Gastroesophageal sphincter (tissue), 4 donors: ENCODE measurements at regions not wholly inside any gene's neighbourhood (a gene's known extent, or its start where the extent isn't known, plus 50 kb on each side); places are given as distances from the start of the nearest gene placed in this dataset.

Source experiments
- ATAC-seq: fragments of 150-250 bp; one replicate; pipeline ENCODE4 v1.9.1; 2016; ENCODE audit warnings: mild to moderate bottlenecking, moderate library complexity
- H3K27ac ChIP-seq, 4 donors: fragments of 200-600 bp; sonication (generic) in 3 of 4; 1 replicate in 3 of 4; 2 replicates in 1 of 4; pipeline ENCODE4 v1.5.1; 2016 to 2019
- H3K27me3 ChIP-seq: fragments of 200-600 bp; sonication (generic); one replicate; pipeline ENCODE4 v1.5.1; 2019
- H3K36me3 ChIP-seq, 2 donors: fragments of 200-600 bp; sonication (generic); one replicate each; pipeline ENCODE4 v1.5.1; 2019; ENCODE audit warnings: control low read depth in 1 of 2
- H3K4me1 ChIP-seq, 3 donors: fragments of 200-600 bp; sonication (generic); 1 replicate in 2 of 3; 2 replicates in 1 of 3; pipeline ENCODE4 v1.5.1; 2016 to 2019; ENCODE audit warnings: control low read depth in 2 of 3
- H3K4me3 ChIP-seq, 2 donors: fragments of 200-600 bp; sonication (generic); one replicate each; pipeline ENCODE4 v1.5.1; 2019; ENCODE audit warnings: mild to moderate bottlenecking in 1 of 2, moderate library complexity in 1 of 2
- H3K9me3 ChIP-seq, 3 donors: fragments of 200-600 bp; sonication (generic); one replicate each; pipeline ENCODE4 v1.5.1; 2017 to 2019; ENCODE audit warnings: control low read depth in 2 of 3
- EP300 ChIP-seq: sonication (generic); formaldehyde crosslinking; IDR thresholded peaks from one replicate; pipeline ENCODE4 v1.6.1; 2017; ENCODE audit warnings: antibody characterized with exemption, mild to moderate bottlenecking
- POLR2A ChIP-seq, 2 donors: fragments of 450-650 bp; IDR thresholded peaks; one replicate each; pipeline ENCODE4 v1.6.1; 2017; ENCODE audit warnings: antibody characterized with exemption in 2 of 2, mild to moderate bottlenecking in 2 of 2, moderate library complexity in 1 of 2
- POLR2AphosphoS5 ChIP-seq: sonication (generic); formaldehyde crosslinking; IDR thresholded peaks from one replicate; pipeline ENCODE4 v1.6.1; 2017; ENCODE audit warnings: antibody characterized with exemption
- WGBS, 2 donors: methylation state at CpG; one replicate each; pipeline ENCODE4 v1.1.5; 2018; ENCODE audit warnings: low coverage in 1 of 2; 5-methylcytosine and 5-hydroxymethylcytosine counted together
- TF ChIP-seq, protein P1 (sequence below), 4 experiments: fragments of 200-600 bp in 2 of 4; fragments of 450-650 bp in 2 of 4; sonication (generic) in 1 of 4; IDR thresholded peaks; one replicate each; pipeline ENCODE4 v1.5.1; 2017 to 2019; ENCODE audit warnings: antibody characterized with exemption in 4 of 4, mild to moderate bottlenecking in 2 of 4, moderate library complexity in 2 of 4

DNA sequence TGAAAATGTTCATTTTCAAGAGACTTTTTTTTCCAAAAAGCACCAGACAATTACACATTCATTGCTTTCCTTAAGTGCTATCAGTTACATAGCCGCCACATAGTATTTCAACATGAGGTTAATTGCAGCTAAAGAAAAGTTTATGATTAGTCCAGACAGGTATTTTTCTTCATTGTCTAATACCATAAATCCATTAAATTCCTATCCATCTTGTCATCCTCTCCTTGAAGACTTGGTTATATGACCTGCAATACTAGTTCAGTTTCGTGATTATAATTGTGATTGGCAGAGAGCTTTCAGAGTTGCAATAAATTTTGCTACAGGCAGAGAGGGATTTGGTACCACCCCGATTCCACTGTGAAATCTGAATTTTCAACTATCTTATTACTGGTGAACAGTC lies 437.7 kb downstream of the GPATCH2 start:
- ATAC-seq: no peak
- peaks cover 0 to 6% (median 2%) of the 10 kb centered on the region in 3 donors for H3K4me1 ChIP-seq
- no peak overlapping the region for H3K4me3 ChIP-seq
- no peaks in the 10 kb centered on the region for H3K27me3 ChIP-seq
- WGBS, 2 donors: 64 to 74% methylated on average over 3 of the region's 3 CpGs
- no peaks in the 10 kb centered on the region for H3K9me3 ChIP-seq
- no peaks in the 10 kb centered on the region for H3K36me3 ChIP-seq
- TF ChIP-seq EP300: no peak
- TF ChIP-seq, protein P1, sequence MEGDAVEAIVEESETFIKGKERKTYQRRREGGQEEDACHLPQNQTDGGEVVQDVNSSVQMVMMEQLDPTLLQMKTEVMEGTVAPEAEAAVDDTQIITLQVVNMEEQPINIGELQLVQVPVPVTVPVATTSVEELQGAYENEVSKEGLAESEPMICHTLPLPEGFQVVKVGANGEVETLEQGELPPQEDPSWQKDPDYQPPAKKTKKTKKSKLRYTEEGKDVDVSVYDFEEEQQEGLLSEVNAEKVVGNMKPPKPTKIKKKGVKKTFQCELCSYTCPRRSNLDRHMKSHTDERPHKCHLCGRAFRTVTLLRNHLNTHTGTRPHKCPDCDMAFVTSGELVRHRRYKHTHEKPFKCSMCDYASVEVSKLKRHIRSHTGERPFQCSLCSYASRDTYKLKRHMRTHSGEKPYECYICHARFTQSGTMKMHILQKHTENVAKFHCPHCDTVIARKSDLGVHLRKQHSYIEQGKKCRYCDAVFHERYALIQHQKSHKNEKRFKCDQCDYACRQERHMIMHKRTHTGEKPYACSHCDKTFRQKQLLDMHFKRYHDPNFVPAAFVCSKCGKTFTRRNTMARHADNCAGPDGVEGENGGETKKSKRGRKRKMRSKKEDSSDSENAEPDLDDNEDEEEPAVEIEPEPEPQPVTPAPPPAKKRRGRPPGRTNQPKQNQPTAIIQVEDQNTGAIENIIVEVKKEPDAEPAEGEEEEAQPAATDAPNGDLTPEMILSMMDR (IDR thresholded peaks at IDR 0.05): no peak
- no peak for TF ChIP-seq POLR2AphosphoS5
- TF ChIP-seq POLR2A (IDR thresholded peaks at IDR 0.05): no peak
- no peak overlapping the region for H3K27ac ChIP-seq

DNA sequence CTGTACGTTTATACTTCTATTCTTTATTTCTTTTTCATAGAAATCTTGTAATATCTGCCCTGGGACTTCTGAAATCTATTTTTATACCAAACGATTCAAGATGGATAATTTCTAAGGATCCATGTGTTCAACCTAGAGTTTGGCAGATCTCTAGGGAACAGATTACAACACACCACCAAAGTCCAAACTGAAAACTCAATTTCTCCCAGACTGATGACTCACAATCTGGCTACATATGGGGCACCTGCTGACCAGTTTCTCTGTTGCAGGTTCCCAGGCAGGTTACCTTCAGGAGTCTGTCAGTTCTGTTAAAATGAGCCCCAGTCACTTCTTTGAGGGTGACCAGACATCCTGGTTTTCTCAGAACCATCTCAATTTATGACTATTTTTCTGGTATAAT lies 439.4 kb downstream of the GPATCH2 start:
- WGBS, 2 donors: 30 to 33% methylated on average over 1 to 2 of the region's 2 CpGs
- Histone ChIP-seq H3K36me3 (no peaks in the 10 kb centered on the region), H3K4me1 (peaks cover 0 to 15% (median 2%) of the 10 kb centered on the region in 3 donors), H3K27ac (no peak overlapping the region), H3K4me3 (no peak overlapping the region), H3K9me3 (peaks cover 0 to 8% (median 0%) of the 10 kb centered on the region in 3 donors), H3K27me3 (no peaks in the 10 kb centered on the region)
- ATAC-seq: no peak
- TF ChIP-seq EP300 (no peak), POLR2AphosphoS5 (no peak), POLR2A (IDR thresholded peaks at IDR 0.05) (no peak)
- TF ChIP-seq, protein P1 (IDR thresholded peaks at IDR 0.05): no peak

DNA sequence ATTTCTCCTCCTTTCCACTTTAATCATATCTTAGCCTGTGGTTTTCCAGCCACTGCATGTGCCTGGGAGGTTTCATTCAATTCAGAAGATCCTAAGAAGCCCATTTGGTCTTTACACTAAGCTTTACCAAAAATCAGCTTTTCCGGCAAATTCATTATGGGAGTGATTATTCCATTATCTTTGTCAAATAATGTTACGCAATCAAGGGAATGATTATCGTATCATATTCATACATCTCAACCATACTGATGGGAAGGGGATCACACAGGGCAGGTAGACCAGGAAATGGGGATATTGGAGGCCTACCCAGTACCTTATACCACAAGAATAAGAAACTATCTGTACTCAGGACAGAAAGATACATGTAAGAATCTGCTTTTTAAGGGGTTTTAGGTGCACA lies 440.5 kb downstream of the GPATCH2 start:
- no peak for ATAC-seq
- TF ChIP-seq, protein P1 (IDR thresholded peaks at IDR 0.05): no peak
- no peak for TF ChIP-seq POLR2AphosphoS5
- TF ChIP-seq POLR2A (IDR thresholded peaks at IDR 0.05): no peak
- no peak for TF ChIP-seq EP300
- peaks cover 0 to 16% (median 2%) of the 10 kb centered on the region in 3 donors for H3K4me1 ChIP-seq
- no peak overlapping the region for H3K4me3 ChIP-seq
- H3K36me3 ChIP-seq: no peaks in the 10 kb centered on the region
- H3K9me3 ChIP-seq: peaks cover 0 to 8% (median 0%) of the 10 kb centered on the region in 3 donors
- H3K27ac ChIP-seq: no peak overlapping the region
- 91 to 94% methylated on average over 3 of the region's 3 CpGs for WGBS, 2 donors
- H3K27me3 ChIP-seq: no peaks in the 10 kb centered on the region

DNA sequence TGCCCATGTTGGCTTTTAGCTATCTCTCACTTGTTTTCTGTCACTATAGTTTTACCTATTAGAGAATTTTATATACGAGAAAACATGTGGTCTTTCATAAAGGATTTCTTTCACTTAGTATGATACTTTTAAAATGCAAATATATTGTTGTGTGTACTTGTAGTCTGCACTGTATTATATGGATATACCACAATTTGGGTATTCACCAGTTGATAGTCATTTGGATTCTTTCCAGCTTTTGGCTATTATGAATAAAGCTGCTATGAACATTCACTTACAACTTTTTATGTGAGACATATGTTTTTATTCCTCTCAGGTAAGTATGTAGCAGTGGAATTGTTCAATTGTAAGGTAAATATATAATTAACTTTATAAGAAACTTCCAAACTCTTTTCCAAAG lies 441.5 kb downstream of the GPATCH2 start:
- 83 to 95% methylated on average over 1 of the region's 1 CpG for WGBS, 2 donors
- ATAC-seq: no peak
- Histone ChIP-seq H3K9me3 (peaks cover 0 to 8% (median 0%) of the 10 kb centered on the region in 3 donors), H3K27me3 (no peaks in the 10 kb centered on the region), H3K4me1 (peaks cover 0 to 23% (median 4%) of the 10 kb centered on the region in 3 donors), H3K27ac (no peak overlapping the region), H3K36me3 (no peaks in the 10 kb centered on the region), H3K4me3 (no peak overlapping the region)
- TF ChIP-seq EP300: no peak
- TF ChIP-seq POLR2A (IDR thresholded peaks at IDR 0.05): no peak

DNA sequence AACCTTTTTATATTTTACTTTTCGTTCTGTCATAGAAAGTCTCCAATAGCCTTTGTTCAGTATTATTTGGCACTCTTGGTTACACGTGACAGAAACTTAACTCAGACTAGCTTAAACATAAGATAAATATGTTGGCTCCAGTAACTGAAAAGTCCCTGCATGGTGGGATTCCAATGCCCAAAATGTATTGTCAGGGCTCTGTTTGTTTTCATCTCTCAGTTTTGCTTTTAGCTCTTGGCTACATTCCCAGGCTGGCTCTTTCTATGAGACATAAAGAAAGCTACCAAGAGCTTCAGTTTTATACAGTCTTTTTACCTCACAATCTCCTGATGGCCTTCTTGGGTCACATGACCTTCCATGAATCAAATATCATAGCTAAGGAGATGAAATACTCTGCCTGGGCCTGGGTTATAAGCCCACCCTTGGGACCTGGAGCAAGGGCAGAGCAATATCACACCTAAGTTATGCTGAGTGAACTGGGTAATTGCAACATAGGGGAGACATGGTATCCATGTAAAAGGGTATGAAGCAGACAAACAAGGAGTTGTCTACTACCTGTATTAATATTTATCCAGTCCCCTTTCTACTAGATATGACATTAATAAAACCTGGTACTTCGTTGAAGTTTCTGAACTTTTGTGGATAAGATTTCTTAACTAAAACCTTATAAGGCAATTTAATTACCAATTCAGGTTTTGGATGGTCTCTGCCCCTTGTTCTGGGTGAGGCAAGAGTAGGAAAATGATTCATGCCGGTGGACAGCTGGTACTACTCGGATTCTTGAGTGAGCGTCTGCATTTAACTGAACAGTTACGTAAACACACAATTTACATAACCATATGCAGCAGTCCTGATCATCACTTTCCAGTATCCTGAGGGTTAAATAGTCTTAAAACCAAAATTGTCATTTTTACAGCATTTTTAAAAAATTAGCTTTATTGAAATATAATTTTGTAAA lies 442.3 kb downstream of the GPATCH2 start:
- TF ChIP-seq POLR2AphosphoS5: no peak
- no peak for TF ChIP-seq EP300
- H3K9me3 ChIP-seq: peaks cover 0 to 8% (median 0%) of the 10 kb centered on the region in 3 donors
- H3K4me1 ChIP-seq: peaks cover 0 to 23% (median 4%) of the 10 kb centered on the region in 3 donors
- no peak overlapping the region for H3K4me3 ChIP-seq
- no peak for ATAC-seq
- 45 to 55% methylated on average over 7 of the region's 7 CpGs for WGBS, 2 donors
- no peaks in the 10 kb centered on the region for H3K36me3 ChIP-seq
- H3K27ac ChIP-seq: peak overlapping the region in 3 of 4 donors; percentile 55 to 61 (median 60)
- no peaks in the 10 kb centered on the region for H3K27me3 ChIP-seq

DNA sequence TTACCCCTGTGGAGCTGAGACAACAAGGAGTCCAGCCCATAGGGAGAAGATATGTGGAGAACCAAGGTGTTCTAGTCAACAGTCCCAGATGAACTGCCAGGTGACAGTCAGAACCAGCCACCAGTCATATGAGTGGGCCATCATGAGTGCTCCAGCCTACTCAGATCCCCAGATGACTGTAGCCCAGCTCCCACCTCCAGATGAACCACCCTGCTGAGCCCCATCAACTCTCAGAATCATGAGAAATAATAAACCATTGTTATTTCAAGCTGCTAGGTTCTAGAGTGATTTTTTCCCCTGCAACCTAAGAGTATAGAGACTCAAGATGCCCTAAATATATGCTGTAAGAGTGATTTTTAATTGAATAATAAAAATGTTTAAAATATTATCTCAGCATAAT lies 444.2 kb downstream of the GPATCH2 start:
- no peak for ATAC-seq
- Histone ChIP-seq H3K4me1 (peaks cover 0 to 23% (median 4%) of the 10 kb centered on the region in 3 donors), H3K9me3 (peaks cover 0 to 8% (median 0%) of the 10 kb centered on the region in 3 donors), H3K36me3 (no peaks in the 10 kb centered on the region), H3K27me3 (no peaks in the 10 kb centered on the region), H3K27ac (no peak overlapping the region), H3K4me3 (no peak overlapping the region)
- TF ChIP-seq, protein P1 (IDR thresholded peaks at IDR 0.05): no peak
- TF ChIP-seq POLR2AphosphoS5 (no peak), POLR2A (IDR thresholded peaks at IDR 0.05) (no peak), EP300 (no peak)
